ENCODE measurements at regions not wholly inside any gene's neighbourhood (a gene's known extent, or its start where the extent isn't known, plus 50 kb on each side); places are given as distances from the start of the nearest gene placed in this dataset.

GRCh38 chr6:117761610-117762009 lies 86.3 kb downstream of the NUS1 start:
- peaks cover 26% of the 10 kb centered on the region for H3K9me3 Mint-ChIP-seq
- H3K4me1 Mint-ChIP-seq, result no peaks in the 10 kb centered on the region
- no peak for DNase-seq
- H3K4me3 Mint-ChIP-seq, result no peak overlapping the region
- H3K27me3 Mint-ChIP-seq (ENCODE audit: low read depth, poor library complexity), result peaks cover 4% of the 10 kb centered on the region
- TF ChIP-seq, protein P1, sequence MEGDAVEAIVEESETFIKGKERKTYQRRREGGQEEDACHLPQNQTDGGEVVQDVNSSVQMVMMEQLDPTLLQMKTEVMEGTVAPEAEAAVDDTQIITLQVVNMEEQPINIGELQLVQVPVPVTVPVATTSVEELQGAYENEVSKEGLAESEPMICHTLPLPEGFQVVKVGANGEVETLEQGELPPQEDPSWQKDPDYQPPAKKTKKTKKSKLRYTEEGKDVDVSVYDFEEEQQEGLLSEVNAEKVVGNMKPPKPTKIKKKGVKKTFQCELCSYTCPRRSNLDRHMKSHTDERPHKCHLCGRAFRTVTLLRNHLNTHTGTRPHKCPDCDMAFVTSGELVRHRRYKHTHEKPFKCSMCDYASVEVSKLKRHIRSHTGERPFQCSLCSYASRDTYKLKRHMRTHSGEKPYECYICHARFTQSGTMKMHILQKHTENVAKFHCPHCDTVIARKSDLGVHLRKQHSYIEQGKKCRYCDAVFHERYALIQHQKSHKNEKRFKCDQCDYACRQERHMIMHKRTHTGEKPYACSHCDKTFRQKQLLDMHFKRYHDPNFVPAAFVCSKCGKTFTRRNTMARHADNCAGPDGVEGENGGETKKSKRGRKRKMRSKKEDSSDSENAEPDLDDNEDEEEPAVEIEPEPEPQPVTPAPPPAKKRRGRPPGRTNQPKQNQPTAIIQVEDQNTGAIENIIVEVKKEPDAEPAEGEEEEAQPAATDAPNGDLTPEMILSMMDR (IDR thresholded peaks at IDR 0.05), result no peak
- no peak overlapping the region for H3K27ac Mint-ChIP-seq
- H3K36me3 Mint-ChIP-seq (ENCODE audit: low read depth), result no peaks in the 10 kb centered on the region

GRCh38 chr6:117771403-117771802 lies 96.1 kb downstream of the NUS1 start:
- Mint-ChIP-seq H3K4me3 (no peak overlapping the region), H3K4me1 (no peaks in the 10 kb centered on the region), H3K27me3 (ENCODE audit: low read depth, poor library complexity) (peaks cover 13% of the 10 kb centered on the region), H3K9me3 (peaks cover 11% of the 10 kb centered on the region), H3K27ac (no peak overlapping the region), H3K36me3 (ENCODE audit: low read depth) (no peaks in the 10 kb centered on the region)
- TF ChIP-seq, protein P1 (IDR thresholded peaks at IDR 0.05), result no peak
- DNase-seq, result no peak

- TF ChIP-seq, protein P1 (IDR thresholded peaks at IDR 0.05), result peak; percentile 32
- no peaks in the 10 kb centered on the region for H3K36me3 Mint-ChIP-seq (ENCODE audit: low read depth)
- no peak for DNase-seq
- no peaks in the 10 kb centered on the region for H3K9me3 Mint-ChIP-seq
- no peak overlapping the region for H3K4me3 Mint-ChIP-seq
- H3K4me1 Mint-ChIP-seq, result no peaks in the 10 kb centered on the region
- peaks cover 9% of the 10 kb centered on the region for H3K27me3 Mint-ChIP-seq (ENCODE audit: low read depth, poor library complexity)
- H3K27ac Mint-ChIP-seq, result no peak overlapping the region
Measured at GRCh38 chr6:117776441-117776840, 101.2 kb downstream of the NUS1 start.

GRCh38 chr6:117781550-117781949 lies 106.3 kb downstream of the NUS1 start:
- Mint-ChIP-seq H3K36me3 (ENCODE audit: low read depth) (no peaks in the 10 kb centered on the region), H3K4me3 (no peak overlapping the region), H3K27me3 (ENCODE audit: low read depth, poor library complexity) (no peaks in the 10 kb centered on the region), H3K4me1 (no peaks in the 10 kb centered on the region), H3K9me3 (no peaks in the 10 kb centered on the region), H3K27ac (no peak overlapping the region)
- no peak for DNase-seq
- TF ChIP-seq, protein P1 (IDR thresholded peaks at IDR 0.05), result no peak

DNA sequence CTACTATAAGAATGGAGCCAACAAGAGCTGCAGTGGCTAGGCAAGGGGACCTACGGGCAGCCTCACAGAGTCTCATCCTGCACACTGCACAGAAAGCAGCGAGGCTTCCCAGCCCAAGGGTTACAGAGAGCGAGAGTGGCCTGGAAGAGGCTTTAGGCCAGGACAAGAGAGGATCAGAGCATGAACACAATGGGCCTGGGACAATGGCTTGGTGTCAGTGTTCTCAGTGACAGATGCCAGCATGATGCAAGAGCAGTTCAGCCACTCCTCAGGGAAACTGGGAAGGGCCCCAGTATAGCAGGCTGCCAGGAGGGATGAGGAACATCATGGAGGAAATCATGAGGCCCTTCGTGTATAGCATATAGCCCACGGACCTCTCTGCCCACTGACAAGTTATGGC lies 108.0 kb downstream of the NUS1 start:
- Mint-ChIP-seq H3K27me3 (ENCODE audit: low read depth, poor library complexity) (no peaks in the 10 kb centered on the region), H3K4me3 (no peak overlapping the region), H3K36me3 (ENCODE audit: low read depth) (no peaks in the 10 kb centered on the region), H3K9me3 (no peaks in the 10 kb centered on the region), H3K4me1 (no peaks in the 10 kb centered on the region), H3K27ac (no peak overlapping the region)
- DNase-seq, result no peak
- TF ChIP-seq, protein P1 (IDR thresholded peaks at IDR 0.05), result no peak

- DNase-seq, result no peak
- H3K27ac Mint-ChIP-seq, result no peak overlapping the region
- no peak overlapping the region for H3K4me3 Mint-ChIP-seq
- peaks cover 3% of the 10 kb centered on the region for H3K9me3 Mint-ChIP-seq
- TF ChIP-seq, protein P1 (IDR thresholded peaks at IDR 0.05), result no peak
- no peaks in the 10 kb centered on the region for H3K36me3 Mint-ChIP-seq (ENCODE audit: low read depth)
- no peaks in the 10 kb centered on the region for H3K27me3 Mint-ChIP-seq (ENCODE audit: low read depth, poor library complexity)
- no peaks in the 10 kb centered on the region for H3K4me1 Mint-ChIP-seq
Measured at GRCh38 chr6:117791012-117791411, 115.7 kb downstream of the NUS1 start.
